GM18517 (cell line): ENCODE measurements at regions not wholly inside any gene's neighbourhood (a gene's known extent, or its start where the extent isn't known, plus 50 kb on each side); places are given as distances from the start of the nearest gene placed in this dataset.

Experiments used
- ATAC-seq: cut with Tn5 transposase; IDR thresholded peaks from one replicate; pipeline ENCODE4 v1.9.1; 2021; ENCODE audit warnings: mild to moderate bottlenecking, moderate library complexity; ENCODE audit not compliant: unreplicated experiment

DNA sequence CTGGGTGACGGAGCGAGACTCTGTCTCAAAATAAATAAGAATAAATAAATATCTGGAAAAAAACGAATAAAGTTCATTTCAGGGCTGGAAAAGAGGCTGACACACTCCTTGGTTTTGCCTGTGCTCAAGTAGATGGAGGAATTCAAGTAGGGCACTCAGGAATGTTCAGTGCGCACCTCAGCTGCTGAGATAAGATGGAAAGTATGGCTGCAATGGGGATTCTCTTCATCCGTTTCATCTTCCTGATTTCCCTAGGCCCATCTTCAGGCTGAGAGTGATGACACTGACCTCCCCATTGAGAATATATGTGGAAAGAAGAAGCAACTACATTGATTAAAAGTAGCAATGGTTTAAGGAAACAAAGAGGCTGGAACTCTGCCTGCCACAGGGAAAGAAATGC lies 130.5 kb upstream of the ZNF644 start:
- no peak for ATAC-seq

- ATAC-seq: no peak
Measured at GRCh38 chr1:91151702-91152101, 129.9 kb upstream of the ZNF644 start.

DNA sequence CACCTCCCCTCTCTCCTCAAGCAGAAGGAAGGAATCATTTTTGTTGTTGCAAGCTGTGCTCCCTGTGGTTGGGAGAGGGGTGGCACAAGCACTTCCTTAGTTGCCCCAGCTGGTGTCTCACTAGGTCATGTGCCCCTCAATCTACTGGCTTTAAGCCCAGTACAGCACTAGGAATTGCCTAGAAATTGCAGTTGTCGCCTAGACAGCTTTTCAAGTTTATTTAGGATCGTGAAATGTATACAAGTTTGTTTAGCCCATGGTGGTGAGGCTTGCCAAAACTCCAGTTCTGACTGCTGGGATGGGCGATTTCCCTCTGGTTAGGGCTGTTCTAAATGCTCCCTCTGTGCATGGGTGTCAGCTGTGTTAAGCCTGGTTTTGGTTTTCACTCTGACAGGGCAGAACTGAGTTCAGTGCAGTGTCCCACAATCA lies 126.8 kb upstream of the ZNF644 start:
- no peak for ATAC-seq

DNA sequence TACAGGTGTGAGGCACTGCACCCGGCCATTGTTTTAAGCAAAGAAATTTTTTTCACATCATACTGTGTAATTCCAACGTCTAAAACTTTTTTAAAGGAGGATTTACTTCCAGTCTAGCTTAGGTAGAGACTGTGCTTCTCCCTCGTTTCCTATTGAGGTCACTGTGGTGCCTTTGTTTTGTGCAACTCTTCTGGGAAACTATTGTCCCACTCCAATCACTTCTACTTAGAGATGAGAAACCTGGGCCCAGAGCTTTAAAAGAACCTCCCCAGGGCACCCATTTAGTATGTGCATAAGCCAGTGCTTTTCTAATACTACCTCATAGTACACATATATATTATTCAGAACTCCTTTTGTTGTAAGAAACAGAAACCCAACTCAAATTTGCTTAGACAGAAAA lies 120.0 kb upstream of the ZNF644 start:
- ATAC-seq: no peak

DNA sequence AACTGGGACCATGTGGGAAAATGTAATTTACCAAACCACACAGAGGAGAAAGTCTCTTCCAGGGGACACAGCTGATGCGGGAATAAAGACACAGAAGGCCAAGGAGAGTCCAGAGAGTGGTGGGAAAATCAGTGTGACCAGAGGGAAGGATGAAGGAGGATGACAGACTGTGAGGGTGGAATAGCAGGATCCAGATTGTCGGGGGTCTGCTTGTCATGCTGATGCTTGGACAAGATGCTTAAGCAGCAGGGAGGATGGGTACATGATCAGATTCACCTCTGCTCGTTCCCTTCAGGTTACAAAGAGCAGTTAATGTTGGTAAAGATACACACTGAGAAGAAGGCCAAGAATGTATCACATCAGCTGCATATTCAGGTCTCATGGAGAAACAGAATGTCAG lies 117.1 kb upstream of the ZNF644 start:
- no peak for ATAC-seq

GRCh38 chr1:91137173-91137852 lies 115.5 kb upstream of the ZNF644 start:
- no peak for ATAC-seq

DNA sequence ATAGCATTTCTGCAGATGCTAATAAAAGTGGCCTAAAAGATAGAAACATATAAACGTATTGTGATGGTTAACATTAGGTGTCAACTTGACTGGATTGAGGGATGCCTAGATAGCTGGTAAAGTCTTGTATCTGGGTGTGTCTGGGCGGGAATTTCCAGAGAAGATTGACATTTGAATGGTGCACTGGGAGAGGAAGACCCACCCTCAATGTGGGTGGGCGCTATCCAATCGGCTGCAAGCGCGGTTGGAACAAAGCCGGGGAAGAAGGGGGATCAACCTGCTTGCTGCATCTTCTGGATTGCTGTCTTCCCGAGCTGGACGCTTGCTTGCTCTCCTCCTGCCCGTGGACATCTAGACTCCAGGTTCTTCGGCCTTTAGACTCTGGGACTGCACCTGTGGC lies 114.0 kb upstream of the ZNF644 start:
- ATAC-seq: no peak

DNA sequence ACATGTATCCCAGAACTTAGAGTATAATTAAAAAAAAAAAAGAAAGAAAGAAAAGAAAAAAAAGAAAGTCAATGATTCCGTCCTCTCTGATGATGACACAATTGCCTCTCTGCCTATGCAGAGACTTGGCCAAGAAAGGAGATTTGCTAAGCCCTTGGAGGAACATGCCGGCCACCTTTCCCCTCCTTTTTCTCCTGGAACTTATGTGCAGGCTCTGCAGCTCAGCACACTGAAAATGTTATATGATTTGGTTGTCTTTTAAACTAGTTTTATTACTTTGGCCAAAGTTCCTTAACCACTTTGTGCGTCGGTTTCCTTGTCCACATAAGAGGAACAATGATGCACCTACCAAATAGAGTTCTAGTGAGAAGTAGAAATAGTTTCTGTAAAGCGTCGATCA lies 111.4 kb upstream of the ZNF644 start:
- no peak for ATAC-seq

- ATAC-seq: no peak
Measured at GRCh38 chr1:91130256-91130985, 108.6 kb upstream of the ZNF644 start.

DNA sequence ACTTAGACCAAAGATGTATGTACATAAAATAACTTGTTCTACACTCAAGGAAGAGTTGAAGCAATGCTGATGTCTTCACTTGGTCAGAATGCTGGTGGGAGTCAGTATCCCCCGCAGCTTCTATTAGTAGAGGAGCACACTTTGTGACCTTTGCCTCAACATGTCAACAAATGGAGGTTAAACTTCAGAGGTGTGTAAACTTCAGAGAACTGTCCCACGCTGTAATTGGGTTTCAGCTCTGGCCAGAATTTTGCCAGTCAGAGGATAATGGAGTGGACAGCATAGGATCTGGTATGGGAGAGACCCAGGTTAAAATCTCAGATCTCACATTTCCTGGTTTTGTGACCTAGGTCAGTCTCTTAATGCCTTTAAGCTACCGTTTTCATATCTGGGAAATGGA lies 107.6 kb upstream of the ZNF644 start:
- no peak for ATAC-seq

- no peak for ATAC-seq
Measured at GRCh38 chr1:91129017-91129416, 107.2 kb upstream of the ZNF644 start.

DNA sequence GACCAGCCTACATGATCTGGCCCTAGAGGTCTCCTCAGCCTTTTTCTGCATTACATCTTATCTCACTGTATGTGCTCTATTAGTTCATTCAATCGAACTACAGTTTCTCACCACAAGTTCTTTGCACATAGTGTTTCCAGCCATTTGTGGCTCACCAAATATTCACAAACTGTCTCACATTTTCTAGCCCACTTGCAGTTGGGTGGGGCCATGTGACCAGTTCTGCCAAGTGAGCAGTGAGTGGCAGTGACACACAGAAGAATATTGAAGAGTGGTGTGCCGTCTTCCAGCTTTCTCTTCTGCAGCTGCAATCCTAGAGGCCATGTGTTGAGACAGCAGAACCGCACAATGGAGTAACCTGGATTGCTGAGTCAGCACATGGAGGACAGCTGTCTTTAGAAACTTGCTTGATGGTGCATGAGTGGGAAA lies 103.2 kb upstream of the ZNF644 start:
- ATAC-seq: no peak

DNA sequence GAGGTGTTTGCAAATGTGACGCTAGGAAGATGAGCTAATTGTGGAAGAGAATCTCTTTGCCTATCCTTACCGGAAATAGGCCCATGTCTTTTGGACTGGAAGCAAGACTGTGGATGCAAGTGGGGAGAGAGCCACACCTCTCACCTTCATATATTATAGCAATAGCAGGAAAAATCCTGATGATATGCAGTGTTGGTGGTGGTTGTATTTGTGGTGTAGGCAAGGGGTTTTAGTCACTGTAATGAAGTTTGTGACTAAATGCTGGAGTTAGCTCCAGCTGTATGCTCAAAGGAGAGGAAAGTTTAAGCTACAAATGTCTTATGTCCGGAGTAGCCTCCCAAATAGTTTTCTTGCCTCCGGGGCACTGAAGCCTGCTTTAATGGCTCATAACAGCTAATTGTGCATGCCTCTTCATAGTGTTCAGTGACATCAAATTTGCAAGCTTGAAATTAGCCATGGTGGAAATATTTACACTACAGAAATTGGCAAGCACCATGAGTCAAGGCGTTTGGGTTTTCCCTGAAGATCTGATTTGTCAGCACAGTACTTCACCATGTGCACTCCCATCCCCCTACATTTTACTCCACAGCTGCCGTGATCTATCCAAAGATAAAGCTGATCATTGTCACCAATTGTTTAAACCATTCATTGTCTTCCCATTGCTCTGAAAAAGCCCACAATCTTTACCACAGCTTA lies 102.6 kb upstream of the ZNF644 start:
- no peak for ATAC-seq

DNA sequence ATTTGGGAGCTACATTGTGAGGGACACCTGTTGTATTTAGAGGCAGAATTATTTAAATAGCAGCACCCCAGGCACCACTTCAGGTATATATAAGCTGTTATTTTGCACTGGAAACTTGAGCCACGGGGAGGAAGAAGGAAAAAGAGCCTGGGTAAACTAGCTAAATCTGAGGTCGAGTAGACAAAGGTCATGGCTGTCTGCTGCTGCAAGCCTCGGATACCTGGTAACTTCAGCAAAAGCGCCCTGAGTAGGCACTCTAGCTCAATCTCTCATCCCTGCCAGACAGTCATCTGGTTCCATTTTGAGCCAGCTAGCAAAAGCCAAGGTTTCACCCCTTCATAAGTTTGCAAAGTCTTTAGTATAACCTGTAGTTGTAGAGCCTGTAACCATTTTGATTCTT lies 101.9 kb upstream of the ZNF644 start:
- ATAC-seq: no peak

DNA sequence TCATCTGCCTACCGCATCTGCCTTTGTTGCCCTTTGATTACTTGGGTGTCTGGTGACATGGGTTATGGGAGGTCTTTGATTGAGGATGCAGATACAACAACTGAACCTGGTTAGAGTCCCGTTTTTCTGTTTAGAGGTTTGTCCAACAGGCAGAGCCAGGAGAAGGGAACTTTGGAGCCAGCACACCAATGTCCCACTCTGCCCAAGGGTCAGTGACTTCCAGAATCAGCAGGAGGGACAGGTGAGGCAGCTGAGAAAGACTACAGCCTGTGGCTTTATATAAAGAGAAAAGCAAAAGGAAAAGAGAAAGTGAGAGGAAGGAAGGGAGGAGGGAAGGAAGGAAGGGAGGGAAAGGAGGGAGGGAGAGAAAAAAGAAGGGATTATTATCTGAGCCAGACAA lies 101.5 kb upstream of the ZNF644 start:
- ATAC-seq: no peak

GRCh38 chr1:91122106-91122717 lies 100.4 kb upstream of the ZNF644 start:
- no peak for ATAC-seq

- no peak for ATAC-seq
Measured at GRCh38 chr1:91121366-91121765, 99.5 kb upstream of the ZNF644 start.

- no peak for ATAC-seq
Measured at GRCh38 chr1:91120936-91121335, 99.1 kb upstream of the ZNF644 start.

GRCh38 chr1:91120421-91120820 lies 98.6 kb upstream of the ZNF644 start:
- ATAC-seq: no peak

GRCh38 chr1:91104712-91105111 lies 82.9 kb upstream of the ZNF644 start:
- ATAC-seq: no peak

- no peak for ATAC-seq
Measured at GRCh38 chr1:91101328-91101727, 79.5 kb upstream of the ZNF644 start.
